ENCODE measurements at regions not wholly inside any gene's neighbourhood (a gene's known extent, or its start where the extent isn't known, plus 50 kb on each side); places are given as distances from the start of the nearest gene placed in this dataset.
A peak's percentile ranks its signal among the peaks of the same experiment; 100 is the strongest.
"Not testable (repeated sequence)": the region's sequence is repeated elsewhere in the genome, so short reads cannot be mapped to it uniquely, and the experiment has no call there.

- peak; percentile 20 for DNase-seq (ENCODE audit: low read depth, low spot score)
- H3K27ac ChIP-seq, result no peak overlapping the region
Measured at GRCh38 chr3:181362378-181362777, 349.3 kb upstream of the SOX2 start.

GRCh38 chr3:181358562-181358961 lies 353.2 kb upstream of the SOX2 start:
- peak; percentile 16 for DNase-seq (ENCODE audit: low read depth, low spot score)
- H3K27ac ChIP-seq, result no peak overlapping the region

- DNase-seq (ENCODE audit: low read depth, low spot score), result no peak
- H3K27ac ChIP-seq, result no peak overlapping the region
Measured at GRCh38 chr3:181358060-181358459, 353.7 kb upstream of the SOX2 start.

- no peak for DNase-seq (ENCODE audit: low read depth, low spot score)
Measured at GRCh38 chr3:181354140-181354539, 357.6 kb upstream of the SOX2 start.

GRCh38 chr3:181344331-181344730 lies 354.8 kb upstream of the DNAJC19 start:
- no peak overlapping the region for H3K27ac ChIP-seq

More at GRCh38 chr3:181354140-181354539, 357.6 kb upstream of the SOX2 start:
- H3K27ac ChIP-seq, result no peak overlapping the region

GRCh38 chr3:181336597-181336996 lies 347.1 kb upstream of the DNAJC19 start:
- H3K27ac ChIP-seq, result no peak overlapping the region
- no peak for DNase-seq (ENCODE audit: low read depth, low spot score)

More at GRCh38 chr3:181344331-181344730, 354.8 kb upstream of the DNAJC19 start:
- no peak for DNase-seq (ENCODE audit: low read depth, low spot score)

- no peak for DNase-seq (ENCODE audit: low read depth, low spot score)
- H3K27ac ChIP-seq, result no peak overlapping the region
Measured at GRCh38 chr3:181333394-181333793, 343.9 kb upstream of the DNAJC19 start.

GRCh38 chr3:181330821-181331563 lies 341.5 kb upstream of the DNAJC19 start:
- no peak overlapping the region for H3K27ac ChIP-seq
- DNase-seq (ENCODE audit: low read depth, low spot score), result no peak

- no peak overlapping the region for H3K27ac ChIP-seq
- DNase-seq (ENCODE audit: low read depth, low spot score), result no peak
Measured at GRCh38 chr3:181330257-181330656, 340.7 kb upstream of the DNAJC19 start.

GRCh38 chr3:181329024-181329423 lies 339.5 kb upstream of the DNAJC19 start:
- no peak for DNase-seq (ENCODE audit: low read depth, low spot score)
- no peak overlapping the region for H3K27ac ChIP-seq

GRCh38 chr3:181328346-181328745 lies 338.8 kb upstream of the DNAJC19 start:
- no peak for DNase-seq (ENCODE audit: low read depth, low spot score)
- no peak overlapping the region for H3K27ac ChIP-seq

- DNase-seq (ENCODE audit: low read depth, low spot score), result no peak
- no peak overlapping the region for H3K27ac ChIP-seq
Measured at GRCh38 chr3:181327349-181327748, 337.8 kb upstream of the DNAJC19 start.

- H3K27ac ChIP-seq, result no peak overlapping the region
- DNase-seq (ENCODE audit: low read depth, low spot score), result no peak
Measured at GRCh38 chr3:181326637-181327223, 337.2 kb upstream of the DNAJC19 start.

- H3K27ac ChIP-seq; DNase-seq (ENCODE audit: low read depth, low spot score): not testable (repeated sequence)
Measured at GRCh38 chr3:181324516-181324915, 335.0 kb upstream of the DNAJC19 start.

GRCh38 chr3:181318321-181318720 lies 328.8 kb upstream of the DNAJC19 start:
- DNase-seq (ENCODE audit: low read depth, low spot score), result no peak
- no peak overlapping the region for H3K27ac ChIP-seq

- no peak for DNase-seq (ENCODE audit: low read depth, low spot score)
- no peak overlapping the region for H3K27ac ChIP-seq
Measured at GRCh38 chr3:181317508-181317907, 328.0 kb upstream of the DNAJC19 start.

- DNase-seq (ENCODE audit: low read depth, low spot score), result no peak
- H3K27ac ChIP-seq, result no peak overlapping the region
Measured at GRCh38 chr3:181316482-181316881, 326.9 kb upstream of the DNAJC19 start.

- no peak for DNase-seq (ENCODE audit: low read depth, low spot score)
- no peak overlapping the region for H3K27ac ChIP-seq
Measured at GRCh38 chr3:181313335-181313734, 323.8 kb upstream of the DNAJC19 start.

GRCh38 chr3:181311186-181311585 lies 321.6 kb upstream of the DNAJC19 start:
- H3K27ac ChIP-seq, result no peak overlapping the region
- DNase-seq (ENCODE audit: low read depth, low spot score), result no peak

- H3K27ac ChIP-seq, result no peak overlapping the region
- no peak for DNase-seq (ENCODE audit: low read depth, low spot score)
Measured at GRCh38 chr3:181302960-181303359, 313.4 kb upstream of the DNAJC19 start.

- no peak overlapping the region for H3K27ac ChIP-seq
- DNase-seq (ENCODE audit: low read depth, low spot score), result no peak
Measured at GRCh38 chr3:181300033-181300432, 310.5 kb upstream of the DNAJC19 start.

- DNase-seq (ENCODE audit: low read depth, low spot score), result no peak
- H3K27ac ChIP-seq, result no peak overlapping the region
Measured at GRCh38 chr3:181298421-181298820, 308.9 kb upstream of the DNAJC19 start.
